ENCODE measurements at regions not wholly inside any gene's neighbourhood (a gene's known extent, or its start where the extent isn't known, plus 50 kb on each side); places are given as distances from the start of the nearest gene placed in this dataset.

- Histone ChIP-seq H3K9ac (ENCODE audit: insufficient read depth in 1 of 2, low read depth in 2 of 2, low read length in 2 of 2) (no peak overlapping the region), H3K79me2 (ENCODE audit: control insufficient read depth, insufficient read depth, low read length) (no peaks in the 10 kb centered on the region), H3K27me3 (ENCODE audit: control insufficient read depth in 2 of 2, insufficient read depth in 2 of 2, low read length in 2 of 2) (no peaks in the 10 kb centered on the region), H3K36me3 (ENCODE audit: control insufficient read depth, insufficient read depth, low read length) (no peaks in the 10 kb centered on the region), H3K4me3 (no peak overlapping the region), H3K9me3 (replicated peaks; ENCODE audit: control insufficient read depth, insufficient read depth, low read depth, low read length) (no peaks in the 10 kb centered on the region), H3K27ac (ENCODE audit: extremely low read depth, low read depth, low read length) (no peak overlapping the region), H3K9me1 (ENCODE audit: control insufficient read depth, insufficient read depth, low read length) (no peaks in the 10 kb centered on the region), H4K20me1 (replicated peaks; ENCODE audit: control insufficient read depth, insufficient read depth, low read length) (no peaks in the 10 kb centered on the region), H2AFZ (ENCODE audit: low read depth, low read length) (no peak overlapping the region), H3K4me2 (ENCODE audit: insufficient read depth, low read length) (no peak overlapping the region), H3K4me1 (replicated peaks in 1 of 2; ENCODE audit: control insufficient read depth in 2 of 2, insufficient read depth in 2 of 2, low read length in 2 of 2) (no peaks in the 10 kb centered on the region)
- DNase-seq (ENCODE audit: extremely low read depth in 1 of 4, low spot score in 3 of 4), result no peak
- FAIRE-seq, result no peak
- ChIA-PET POLR2A (no interaction called here), CTCF (ENCODE audit: low intra/inter-chr PET ratio) (no interaction called here)
- BruUV-seq (replicated peaks), result no TSS peak
- TF ChIP-seq DEAF1 (CRISPR knock-in tag; IDR thresholded peaks at IDR 0.05) (no peak), ZNF165 (CRISPR knock-in tag; IDR thresholded peaks at IDR 0.05; ENCODE audit: borderline replicate concordance) (no peak)
- intact Hi-C loops (cut with micrococcal nuclease), result no loop called here
- in situ Hi-C loops (cut with MboI), result loop anchor here (25.0 kb wide), 1 partner anchor 1197 kb away; the partner anchor contains the start of gene TMEM47
- ATAC-seq, result no peak
Measured at GRCh38 chrX:33465137-33465536, 253.8 kb upstream of the DMD start.

- H3K27ac ChIP-seq (ENCODE audit: extremely low read depth, low read depth, low read length), result no peak overlapping the region
- FAIRE-seq, result no peak
- no TSS peak for BruUV-seq (replicated peaks)
- no peak for DNase-seq (ENCODE audit: extremely low read depth in 1 of 4, low spot score in 3 of 4)
- no peak for ATAC-seq
- POLR2A ChIA-PET, result no interaction called here
- no peaks in the 10 kb centered on the region for H3K79me2 ChIP-seq (ENCODE audit: control insufficient read depth, insufficient read depth, low read length)
- H3K9me1 ChIP-seq (ENCODE audit: control insufficient read depth, insufficient read depth, low read length), result no peaks in the 10 kb centered on the region
- in situ Hi-C loops (cut with MboI), result loop anchor here (25.0 kb wide), 1 partner anchor 1205 kb away; the partner anchor contains the start of gene TMEM47
- H3K9me3 ChIP-seq (replicated peaks; ENCODE audit: control insufficient read depth, insufficient read depth, low read depth, low read length), result no peaks in the 10 kb centered on the region
- WGBS (ENCODE audit: insufficient coverage, low coverage, missing lambda C conversion rate), result 10% methylated on average over 2 of the region's 2 CpGs
- H3K36me3 ChIP-seq (ENCODE audit: control insufficient read depth, insufficient read depth, low read length), result no peaks in the 10 kb centered on the region
- H3K27me3 ChIP-seq (ENCODE audit: control insufficient read depth in 2 of 2, insufficient read depth in 2 of 2, low read length in 2 of 2), result no peaks in the 10 kb centered on the region
- intact Hi-C loops (cut with micrococcal nuclease), result no loop called here
- H3K4me2 ChIP-seq (ENCODE audit: insufficient read depth, low read length), result no peak overlapping the region
- H2AFZ ChIP-seq (ENCODE audit: low read depth, low read length), result no peak overlapping the region
- no peaks in the 10 kb centered on the region for H4K20me1 ChIP-seq (replicated peaks; ENCODE audit: control insufficient read depth, insufficient read depth, low read length)
- no peak overlapping the region for H3K4me3 ChIP-seq
- CTCF ChIA-PET (ENCODE audit: low intra/inter-chr PET ratio), result no interaction called here
- no peaks in the 10 kb centered on the region for H3K4me1 ChIP-seq (replicated peaks in 1 of 2; ENCODE audit: control insufficient read depth in 2 of 2, insufficient read depth in 2 of 2, low read length in 2 of 2)
- H3K9ac ChIP-seq (ENCODE audit: insufficient read depth in 1 of 2, low read depth in 2 of 2, low read length in 2 of 2), result no peak overlapping the region
- TF ChIP-seq NCOR1 (IDR thresholded peaks at IDR 0.05) (no peak), ZNF609 (CRISPR knock-in tag; IDR thresholded peaks at IDR 0.05; ENCODE audit: borderline replicate concordance) (no peak), ZNF449 (CRISPR knock-in tag; IDR thresholded peaks at IDR 0.05) (no peak), BMI1 (IDR thresholded peaks at IDR 0.05; ENCODE audit: low read length) (no peak), MECOM (CRISPR knock-in tag; IDR thresholded peaks at IDR 0.05) (no peak)
Measured at GRCh38 chrX:33457102-33457501, 245.8 kb upstream of the DMD start.

Data from K562 (cell line).